ENCODE measurements at regions not wholly inside any gene's neighbourhood (a gene's known extent, or its start where the extent isn't known, plus 50 kb on each side); places are given as distances from the start of the nearest gene placed in this dataset.

- H3K9me3 ChIP-seq (ENCODE audit: control insufficient read depth in 1 of 2, insufficient read depth in 1 of 2, low read depth in 1 of 2, low read length in 2 of 2) = no peaks in the 10 kb centered on the region
- no peaks in the 10 kb centered on the region for H3K79me2 ChIP-seq (ENCODE audit: insufficient read depth, low read length)
- H3K9me2 ChIP-seq (ENCODE audit: insufficient read depth) = no peaks in the 10 kb centered on the region
- ATAC-seq (no peak), DNase-seq (ENCODE audit: low read depth, low spot score) (no peak)
- no peaks in the 10 kb centered on the region for H3K27me3 ChIP-seq (ENCODE audit: insufficient read depth, low read length)
- H3K4me3 ChIP-seq (replicated peaks in 1 of 2; ENCODE audit: low read depth in 1 of 2, low read length in 2 of 2) = no peak overlapping the region
- no peak overlapping the region for H3K27ac ChIP-seq (ENCODE audit: low read depth, low read length)
- no peak overlapping the region for H2AFZ ChIP-seq (ENCODE audit: low read depth, low read length, poor library complexity, severe bottlenecking)
- no peak overlapping the region for H3K9ac ChIP-seq (ENCODE audit: low read length)
- TF ChIP-seq SP1 (IDR thresholded peaks at IDR 0.05; ENCODE audit: low read depth) = peak; percentile 29; the same call in 1 of the 2 replicates
- TF ChIP-seq, protein P1, sequence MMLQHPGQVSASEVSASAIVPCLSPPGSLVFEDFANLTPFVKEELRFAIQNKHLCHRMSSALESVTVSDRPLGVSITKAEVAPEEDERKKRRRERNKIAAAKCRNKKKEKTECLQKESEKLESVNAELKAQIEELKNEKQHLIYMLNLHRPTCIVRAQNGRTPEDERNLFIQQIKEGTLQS (IDR thresholded peaks at IDR 0.05) = no peak
- H4K20me1 ChIP-seq (ENCODE audit: insufficient read depth) = no peaks in the 10 kb centered on the region
- BruUV-seq (replicated peaks) = no TSS peak
- H3K4me1 ChIP-seq (ENCODE audit: control insufficient read depth in 1 of 2, insufficient read depth in 2 of 2, low read length in 2 of 2) = peaks cover 11 to 22% of the 10 kb centered on the region in 2 experiments
- POLR2A ChIA-PET = no interaction called here
- CTCF ChIA-PET = no interaction called here
- RAD21 ChIA-PET (ENCODE audit: low non-redundant PET in 1 of 2, low total read pairs in 2 of 2, uncharacterized antibody in 2 of 2, unreplicated experiment in 2 of 2) = no interaction called here
- H3K4me2 ChIP-seq (ENCODE audit: low read length) = no peak overlapping the region
- H3K36me3 ChIP-seq (ENCODE audit: control insufficient read depth in 1 of 2, insufficient read depth in 2 of 2, low read length in 2 of 2) = no peaks in the 10 kb centered on the region
- intact Hi-C loops (cut with micrococcal nuclease) = no loop called here
Measured at GRCh38 chr1:60569189-60569588, 495.6 kb upstream of the C1orf87 start.

GRCh38 chr1:60567256-60567655 is 493.7 kb upstream of the C1orf87 start:
- peaks cover 0 to 9% of the 10 kb centered on the region in 2 experiments; a peak in 1 of 4 replicates for H3K4me1 ChIP-seq (ENCODE audit: control insufficient read depth in 1 of 2, insufficient read depth in 2 of 2, low read length in 2 of 2)
- CTCF ChIA-PET = no interaction called here
- TF ChIP-seq ELF1 (IDR thresholded peaks at IDR 0.05; ENCODE audit: borderline replicate concordance, low read depth) (no peak), SIN3A (IDR thresholded peaks at IDR 0.05; ENCODE audit: low read depth) (no peak), EZH2phosphoT487 (IDR thresholded peaks at IDR 0.05; ENCODE audit: borderline replicate concordance) (no peak), CTCF (IDR thresholded peaks at IDR 0.05 in 2 of 3, conservative IDR thresholded peaks at IDR 0.05 in 1 of 3; ENCODE audit: borderline replicate concordance in 1 of 3, insufficient read depth in 1 of 3, low read depth in 2 of 3, low read length in 2 of 3) (no peak), EGR1 (IDR thresholded peaks at IDR 0.05; ENCODE audit: low read depth) (no peak), FOSL1 (IDR thresholded peaks at IDR 0.05; ENCODE audit: low read depth) (no peak), JUND (IDR thresholded peaks at IDR 0.05) (no peak), EZH2 (IDR thresholded peaks at IDR 0.05) (no peak)
- H4K20me1 ChIP-seq (ENCODE audit: insufficient read depth) = no peaks in the 10 kb centered on the region
- intact Hi-C loops (cut with micrococcal nuclease) = no loop called here
- H3K4me2 ChIP-seq (ENCODE audit: low read length) = no peak overlapping the region
- POLR2A ChIA-PET = no interaction called here
- no peak overlapping the region for H3K27ac ChIP-seq (ENCODE audit: low read depth, low read length)
- ATAC-seq = no peak
- H3K27me3 ChIP-seq (ENCODE audit: insufficient read depth, low read length) = peaks cover 5% of the 10 kb centered on the region
- no peak for DNase-seq (ENCODE audit: low read depth, low spot score)
- no peaks in the 10 kb centered on the region for H3K9me2 ChIP-seq (ENCODE audit: insufficient read depth)
- H3K9ac ChIP-seq (ENCODE audit: low read length) = no peak overlapping the region
- RAD21 ChIA-PET (ENCODE audit: low non-redundant PET in 1 of 2, low total read pairs in 2 of 2, uncharacterized antibody in 2 of 2, unreplicated experiment in 2 of 2) = no interaction called here
- no TSS peak for BruUV-seq (replicated peaks)
- no peak overlapping the region for H2AFZ ChIP-seq (ENCODE audit: low read depth, low read length, poor library complexity, severe bottlenecking)
- H3K9me3 ChIP-seq (ENCODE audit: control insufficient read depth in 1 of 2, insufficient read depth in 1 of 2, low read depth in 1 of 2, low read length in 2 of 2) = no peaks in the 10 kb centered on the region
- no peak overlapping the region for H3K4me3 ChIP-seq (replicated peaks in 1 of 2; ENCODE audit: low read depth in 1 of 2, low read length in 2 of 2)
- no peaks in the 10 kb centered on the region for H3K36me3 ChIP-seq (ENCODE audit: control insufficient read depth in 1 of 2, insufficient read depth in 2 of 2, low read length in 2 of 2)
- no peaks in the 10 kb centered on the region for H3K79me2 ChIP-seq (ENCODE audit: insufficient read depth, low read length)

Data from HCT116 (cell line).